AML-193 (cell line): ENCODE measurements at regions not wholly inside any gene's neighbourhood (a gene's known extent, or its start where the extent isn't known, plus 50 kb on each side); places are given as distances from the start of the nearest gene placed in this dataset.
"Not testable (repeated sequence)": the region's sequence is repeated elsewhere in the genome, so short reads cannot be mapped to it uniquely, and the experiment has no call there.

Experiments used
- DNase-seq, 2 experiments: peaks; one replicate each; lab custom pipeline; 2025; lab: John Stamatoyannopoulos, UW

GRCh38 chr15:24150542-24150941, 463.4 kb upstream of the NDN start:
- no peak for DNase-seq

GRCh38 chr15:24158306-24158705, 471.2 kb upstream of the NDN start:
- DNase-seq, result not testable (repeated sequence)

- not testable (repeated sequence) for DNase-seq
Measured at GRCh38 chr15:24165512-24165911, 478.4 kb upstream of the NDN start.

GRCh38 chr15:24202297-24202696, 473.3 kb upstream of the NPAP1 start:
- not testable (repeated sequence) for DNase-seq

- not testable (repeated sequence) for DNase-seq
Measured at GRCh38 chr15:24211742-24212476, 463.7 kb upstream of the NPAP1 start.

GRCh38 chr15:24223739-24224138, 451.8 kb upstream of the NPAP1 start:
- no peak for DNase-seq

- no peak for DNase-seq
Measured at GRCh38 chr15:24224161-24224560, 451.4 kb upstream of the NPAP1 start.

- DNase-seq, result not testable (repeated sequence)
Measured at GRCh38 chr15:24228922-24229321, 446.7 kb upstream of the NPAP1 start.

- DNase-seq, result not testable (repeated sequence)
Measured at GRCh38 chr15:24233134-24233533, 442.4 kb upstream of the NPAP1 start.

GRCh38 chr15:24240580-24240979, 435.0 kb upstream of the NPAP1 start:
- DNase-seq, result not testable (repeated sequence)

- DNase-seq, result not testable (repeated sequence)
Measured at GRCh38 chr15:24259106-24259505, 416.5 kb upstream of the NPAP1 start.

GRCh38 chr15:24260407-24260806, 415.2 kb upstream of the NPAP1 start:
- DNase-seq, result not testable (repeated sequence)

GRCh38 chr15:24260854-24261253, 414.7 kb upstream of the NPAP1 start:
- not testable (repeated sequence) for DNase-seq

GRCh38 chr15:24268536-24269165, 406.9 kb upstream of the NPAP1 start:
- DNase-seq, result not testable (repeated sequence)

- no peak for DNase-seq
Measured at GRCh38 chr15:24269166-24269571, 406.4 kb upstream of the NPAP1 start.

- no peak for DNase-seq
Measured at GRCh38 chr15:24269923-24270322, 405.7 kb upstream of the NPAP1 start.

GRCh38 chr15:24271496-24272244, 403.9 kb upstream of the NPAP1 start:
- DNase-seq, result not testable (repeated sequence)

GRCh38 chr15:24292837-24293236, 382.7 kb upstream of the NPAP1 start:
- DNase-seq, result no peak

- DNase-seq, result not testable (repeated sequence)
Measured at GRCh38 chr15:24300804-24301368, 374.7 kb upstream of the NPAP1 start.

GRCh38 chr15:24301999-24302398, 373.6 kb upstream of the NPAP1 start:
- DNase-seq, result not testable (repeated sequence)

- DNase-seq, result not testable (repeated sequence)
Measured at GRCh38 chr15:24304747-24305146, 370.8 kb upstream of the NPAP1 start.

- DNase-seq, result not testable (repeated sequence)
Measured at GRCh38 chr15:24305643-24306042, 369.9 kb upstream of the NPAP1 start.
